ENCODE measurements at regions not wholly inside any gene's neighbourhood (a gene's known extent, or its start where the extent isn't known, plus 50 kb on each side); places are given as distances from the start of the nearest gene placed in this dataset.
A peak's percentile ranks its signal among the peaks of the same experiment; 100 is the strongest.

- DNase-seq (ENCODE audit: low read depth): no peak
These were observed 57.3 kb upstream of the UBL3 start for GRCh38 chr13:29907670-29908069.

- no peak for DNase-seq (ENCODE audit: low read depth)
These were observed 56.1 kb upstream of the UBL3 start for GRCh38 chr13:29906432-29907011.

GRCh38 chr13:29905845-29906244 is 55.4 kb upstream of the UBL3 start:
- DNase-seq (ENCODE audit: low read depth): no peak

GRCh38 chr13:29903996-29904395 is 53.6 kb upstream of the UBL3 start:
- no peak for DNase-seq (ENCODE audit: low read depth)

GRCh38 chr13:29903543-29903942 is 53.1 kb upstream of the UBL3 start:
- no peak for DNase-seq (ENCODE audit: low read depth)

- DNase-seq (ENCODE audit: low read depth): no peak
These were observed 52.4 kb upstream of the UBL3 start for GRCh38 chr13:29902632-29903305.

GRCh38 chr13:29901710-29902631 is 51.6 kb upstream of the UBL3 start:
- peak; percentile 88 for DNase-seq (ENCODE audit: low read depth)
